Tongue (tissue), 1 donor: ENCODE measurements at regions not wholly inside any gene's neighbourhood (a gene's known extent, or its start where the extent isn't known, plus 50 kb on each side); places are given as distances from the start of the nearest gene placed in this dataset.
"Not testable (repeated sequence)": the region's sequence is repeated elsewhere in the genome, so short reads cannot be mapped to it uniquely, and the experiment has no call there.

Experiments
- DNase-seq: peaks from one replicate; pipeline ENCODE4 v3.0.0-alpha.2; 2015

GRCh38 chr3:177249203-177249602, 51.9 kb upstream of the TBL1XR1 start:
- DNase-seq = no peak

- DNase-seq = peak; percentile 17
Measured at GRCh38 chr3:177250151-177250550, 52.9 kb upstream of the TBL1XR1 start.

GRCh38 chr3:177251755-177252154, 54.5 kb upstream of the TBL1XR1 start:
- no peak for DNase-seq

- DNase-seq = no peak
Measured at GRCh38 chr3:177257006-177257405, 59.7 kb upstream of the TBL1XR1 start.

- DNase-seq = no peak
Measured at GRCh38 chr3:177257625-177258024, 60.3 kb upstream of the TBL1XR1 start.

GRCh38 chr3:177262396-177262795, 65.1 kb upstream of the TBL1XR1 start:
- peak; percentile 44 for DNase-seq

- DNase-seq = peak; percentile 26
Measured at GRCh38 chr3:177263615-177264368, 66.5 kb upstream of the TBL1XR1 start.

- DNase-seq = not testable (repeated sequence)
Measured at GRCh38 chr3:177271811-177272501, 74.7 kb upstream of the TBL1XR1 start.

GRCh38 chr3:177278016-177278415, 80.7 kb upstream of the TBL1XR1 start:
- no peak for DNase-seq

- no peak for DNase-seq
Measured at GRCh38 chr3:177279118-177279815, 82.0 kb upstream of the TBL1XR1 start.

- no peak for DNase-seq
Measured at GRCh38 chr3:177281292-177282118, 84.2 kb upstream of the TBL1XR1 start.

GRCh38 chr3:177282119-177282655, 84.9 kb upstream of the TBL1XR1 start:
- DNase-seq = no peak

- no peak for DNase-seq
Measured at GRCh38 chr3:177283983-177284382, 86.7 kb upstream of the TBL1XR1 start.

- peak; percentile 46 for DNase-seq
Measured at GRCh38 chr3:177284383-177284881, 87.2 kb upstream of the TBL1XR1 start.

GRCh38 chr3:177286034-177286433, 88.8 kb upstream of the TBL1XR1 start:
- DNase-seq = no peak

GRCh38 chr3:177287231-177287630, 89.9 kb upstream of the TBL1XR1 start:
- DNase-seq = no peak

GRCh38 chr3:177290633-177291032, 93.4 kb upstream of the TBL1XR1 start:
- DNase-seq = no peak

- peak; percentile 74 for DNase-seq
Measured at GRCh38 chr3:177294221-177294620, 96.9 kb upstream of the TBL1XR1 start.

- no peak for DNase-seq
Measured at GRCh38 chr3:177295116-177295515, 97.8 kb upstream of the TBL1XR1 start.

- no peak for DNase-seq
Measured at GRCh38 chr3:177299250-177299649, 102.0 kb upstream of the TBL1XR1 start.

- peak; percentile 67 for DNase-seq
Measured at GRCh38 chr3:177300039-177300833, 103.0 kb upstream of the TBL1XR1 start.
